ENCODE measurements at regions not wholly inside any gene's neighbourhood (a gene's known extent, or its start where the extent isn't known, plus 50 kb on each side); places are given as distances from the start of the nearest gene placed in this dataset.

GRCh38 chr1:234886081-234886984 is 242.3 kb downstream of the TOMM20 start:
- H3K27me3 Mint-ChIP-seq (ENCODE audit: low read depth, unreplicated experiment) = peaks cover 22% of the 10 kb centered on the region
- H3K4me1 Mint-ChIP-seq (ENCODE audit: low read depth, unreplicated experiment) = peaks cover 19% of the 10 kb centered on the region
- H3K36me3 Mint-ChIP-seq (ENCODE audit: low read depth, unreplicated experiment) = peaks cover 2% of the 10 kb centered on the region
- H3K79me2 ChIP-seq (ENCODE audit: insufficient read depth, low read length) = no peaks in the 10 kb centered on the region
- no peaks in the 10 kb centered on the region for H3K27me3 ChIP-seq (ENCODE audit: insufficient read depth, low read length)
- no peaks in the 10 kb centered on the region for H3K9me3 ChIP-seq (ENCODE audit: insufficient read depth, low read depth, low read length)
- no peak for FAIRE-seq
- H3K9ac ChIP-seq (ENCODE audit: low read length) = no peak overlapping the region
- H3K36me3 ChIP-seq (ENCODE audit: insufficient read depth, low read length) = no peaks in the 10 kb centered on the region
- H3K27ac ChIP-seq (ENCODE audit: low read depth, low read length) = no peak overlapping the region
- no peak overlapping the region for H2AFZ ChIP-seq (ENCODE audit: low read depth, low read length)
- H3K4me2 ChIP-seq (ENCODE audit: low read length) = no peak overlapping the region
- H3K4me1 ChIP-seq (ENCODE audit: insufficient read depth, low read length) = peaks cover 4% of the 10 kb centered on the region
- no peak overlapping the region for H3K4me3 ChIP-seq (ENCODE audit: insufficient read depth, low read depth, low read length)
- no peaks in the 10 kb centered on the region for H4K20me1 ChIP-seq (ENCODE audit: insufficient read depth, low read length)
- H3K4me3 Mint-ChIP-seq (ENCODE audit: unreplicated experiment) = no peak overlapping the region
- H3K9me3 Mint-ChIP-seq (ENCODE audit: unreplicated experiment) = peaks cover 19% of the 10 kb centered on the region
- H3K27ac Mint-ChIP-seq (ENCODE audit: unreplicated experiment) = no peak overlapping the region
- TF ChIP-seq EZH2 (IDR thresholded peaks at IDR 0.05; ENCODE audit: insufficient read depth, low read length) (no peak), CTCF (IDR thresholded peaks at IDR 0.05; ENCODE audit: insufficient read depth, low read depth, low read length) (no peak)
- DNase-seq (ENCODE audit: low read depth) = no peak

- Histone ChIP-seq H3K4me2 (ENCODE audit: low read length) (no peak overlapping the region), H3K9ac (ENCODE audit: low read length) (no peak overlapping the region), H2AFZ (ENCODE audit: low read depth, low read length) (no peak overlapping the region), H3K9me3 (ENCODE audit: insufficient read depth, low read depth, low read length) (no peaks in the 10 kb centered on the region), H3K79me2 (ENCODE audit: insufficient read depth, low read length) (no peaks in the 10 kb centered on the region), H3K4me1 (ENCODE audit: insufficient read depth, low read length) (peaks cover 4% of the 10 kb centered on the region), H3K36me3 (ENCODE audit: insufficient read depth, low read length) (no peaks in the 10 kb centered on the region), H3K4me3 (ENCODE audit: insufficient read depth, low read depth, low read length) (no peak overlapping the region), H3K27me3 (ENCODE audit: insufficient read depth, low read length) (no peaks in the 10 kb centered on the region), H3K27ac (ENCODE audit: low read depth, low read length) (no peak overlapping the region), H4K20me1 (ENCODE audit: insufficient read depth, low read length) (no peaks in the 10 kb centered on the region)
- Mint-ChIP-seq H3K27ac (ENCODE audit: unreplicated experiment) (no peak overlapping the region), H3K36me3 (ENCODE audit: low read depth, unreplicated experiment) (peaks cover 2% of the 10 kb centered on the region), H3K9me3 (ENCODE audit: unreplicated experiment) (peaks cover 19% of the 10 kb centered on the region), H3K4me1 (ENCODE audit: low read depth, unreplicated experiment) (peaks cover 19% of the 10 kb centered on the region), H3K4me3 (ENCODE audit: unreplicated experiment) (no peak overlapping the region), H3K27me3 (ENCODE audit: low read depth, unreplicated experiment) (peaks cover 21% of the 10 kb centered on the region)
- TF ChIP-seq CTCF (IDR thresholded peaks at IDR 0.05; ENCODE audit: insufficient read depth, low read depth, low read length) = no peak
- TF ChIP-seq EZH2 (IDR thresholded peaks at IDR 0.05; ENCODE audit: insufficient read depth, low read length) = no peak
- DNase-seq (ENCODE audit: low read depth) = no peak
- no peak for FAIRE-seq
Measured at GRCh38 chr1:234885601-234886000, 243.0 kb downstream of the TOMM20 start.

- Histone ChIP-seq H3K36me3 (ENCODE audit: insufficient read depth, low read length) (no peaks in the 10 kb centered on the region), H3K27me3 (ENCODE audit: insufficient read depth, low read length) (no peaks in the 10 kb centered on the region), H4K20me1 (ENCODE audit: insufficient read depth, low read length) (no peaks in the 10 kb centered on the region), H3K27ac (ENCODE audit: low read depth, low read length) (no peak overlapping the region), H3K79me2 (ENCODE audit: insufficient read depth, low read length) (no peaks in the 10 kb centered on the region), H2AFZ (ENCODE audit: low read depth, low read length) (no peak overlapping the region), H3K9me3 (ENCODE audit: insufficient read depth, low read depth, low read length) (no peaks in the 10 kb centered on the region), H3K9ac (ENCODE audit: low read length) (no peak overlapping the region), H3K4me3 (ENCODE audit: insufficient read depth, low read depth, low read length) (no peak overlapping the region), H3K4me2 (ENCODE audit: low read length) (no peak overlapping the region), H3K4me1 (ENCODE audit: insufficient read depth, low read length) (peaks cover 4% of the 10 kb centered on the region)
- H3K9me3 Mint-ChIP-seq (ENCODE audit: unreplicated experiment) = peaks cover 15% of the 10 kb centered on the region
- no peak for DNase-seq (ENCODE audit: low read depth)
- H3K36me3 Mint-ChIP-seq (ENCODE audit: low read depth, unreplicated experiment) = peaks cover 2% of the 10 kb centered on the region
- TF ChIP-seq CTCF (IDR thresholded peaks at IDR 0.05; ENCODE audit: insufficient read depth, low read depth, low read length) = no peak
- no peak for TF ChIP-seq EZH2 (IDR thresholded peaks at IDR 0.05; ENCODE audit: insufficient read depth, low read length)
- H3K4me1 Mint-ChIP-seq (ENCODE audit: low read depth, unreplicated experiment) = peaks cover 19% of the 10 kb centered on the region
- H3K4me3 Mint-ChIP-seq (ENCODE audit: unreplicated experiment) = no peak overlapping the region
- H3K27ac Mint-ChIP-seq (ENCODE audit: unreplicated experiment) = no peak overlapping the region
- no peak for FAIRE-seq
- peaks cover 18% of the 10 kb centered on the region for H3K27me3 Mint-ChIP-seq (ENCODE audit: low read depth, unreplicated experiment)
Measured at GRCh38 chr1:234884701-234885100, 243.9 kb downstream of the TOMM20 start.

All from astrocyte (in vitro differentiated cells and primary cell).